ENCODE measurements at regions not wholly inside any gene's neighbourhood (a gene's known extent, or its start where the extent isn't known, plus 50 kb on each side); places are given as distances from the start of the nearest gene placed in this dataset.

DNA sequence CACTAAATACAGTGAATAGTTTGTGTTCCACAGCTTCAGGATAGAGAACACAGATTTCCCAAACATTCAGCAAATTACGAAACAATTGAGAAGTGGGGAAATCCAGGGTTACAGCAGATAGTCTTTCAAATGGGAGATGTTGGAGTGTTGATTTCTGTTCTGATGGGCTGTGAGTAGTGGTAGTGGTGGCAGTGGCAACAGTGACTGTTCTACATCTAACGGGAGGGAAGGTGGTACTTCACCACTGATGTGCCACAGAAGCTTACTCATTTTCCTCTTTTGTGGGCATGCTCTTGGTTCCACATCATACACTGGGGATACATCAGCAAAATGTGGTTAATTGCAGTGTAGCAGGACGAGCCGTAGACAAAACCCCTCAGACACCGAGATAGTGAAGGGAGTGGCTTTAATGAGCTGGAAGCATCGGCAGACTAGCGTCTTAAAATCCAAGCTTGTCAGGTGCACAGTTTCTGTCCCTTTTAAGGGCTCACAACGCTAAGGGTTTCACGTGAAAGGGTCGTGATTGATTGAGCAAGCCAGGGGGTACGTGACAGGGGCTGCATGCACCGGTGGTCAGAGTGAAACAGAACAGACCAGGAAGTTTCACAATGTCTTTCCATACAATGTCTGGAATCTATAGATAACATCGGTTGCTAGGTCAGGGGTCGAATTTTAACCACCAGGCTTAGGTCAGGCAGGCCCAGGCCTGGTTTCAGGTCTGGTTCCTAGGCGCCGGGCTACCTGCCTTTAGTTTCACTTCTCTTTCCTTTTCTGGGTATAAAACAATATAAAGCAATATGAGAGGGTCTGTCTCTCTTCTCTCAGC lies 330.6 kb upstream of the FBXO33 start:
- Mint-ChIP-seq H3K4me3 (peak overlapping the region; percentile 57), H3K27ac (peak overlapping the region; percentile 42), H3K27me3 (no peaks in the 10 kb centered on the region), H3K36me3 (ENCODE audit: low read depth) (no peaks in the 10 kb centered on the region), H3K4me1 (ENCODE audit: low read depth) (peaks cover 14% of the 10 kb centered on the region), H3K9me3 (no peaks in the 10 kb centered on the region)

DNA sequence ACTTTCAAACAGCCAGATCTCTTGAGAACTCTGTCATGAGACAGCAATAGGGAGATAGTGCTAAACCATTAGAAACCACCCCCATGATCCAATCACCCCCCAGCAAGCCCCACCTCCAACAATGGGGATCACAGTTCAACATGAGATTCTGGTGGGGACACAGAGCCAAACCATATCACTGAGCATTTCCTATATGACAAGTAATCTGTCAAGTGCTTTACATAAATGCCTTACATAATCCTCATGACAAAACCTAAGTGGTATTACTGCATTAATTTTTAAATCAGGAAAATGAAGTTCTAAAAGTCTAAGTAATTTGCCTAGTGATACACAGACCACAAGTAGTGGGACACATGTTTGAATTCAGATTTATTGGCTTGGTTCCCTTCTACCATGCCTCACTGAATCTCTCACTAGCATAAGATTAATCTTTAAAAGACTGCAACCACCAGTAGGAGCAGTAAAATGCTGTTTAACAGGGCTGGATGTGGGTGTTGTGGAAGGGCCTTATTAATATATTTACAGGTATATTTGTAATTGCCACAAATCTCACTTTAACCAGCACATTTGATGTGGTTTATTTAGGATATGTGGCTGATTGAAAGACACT lies 323.1 kb upstream of the FBXO33 start:
- Mint-ChIP-seq H3K36me3 (ENCODE audit: low read depth) (no peaks in the 10 kb centered on the region), H3K27me3 (no peaks in the 10 kb centered on the region), H3K9me3 (no peaks in the 10 kb centered on the region), H3K27ac (no peak overlapping the region), H3K4me3 (no peak overlapping the region), H3K4me1 (ENCODE audit: low read depth) (no peaks in the 10 kb centered on the region)

DNA sequence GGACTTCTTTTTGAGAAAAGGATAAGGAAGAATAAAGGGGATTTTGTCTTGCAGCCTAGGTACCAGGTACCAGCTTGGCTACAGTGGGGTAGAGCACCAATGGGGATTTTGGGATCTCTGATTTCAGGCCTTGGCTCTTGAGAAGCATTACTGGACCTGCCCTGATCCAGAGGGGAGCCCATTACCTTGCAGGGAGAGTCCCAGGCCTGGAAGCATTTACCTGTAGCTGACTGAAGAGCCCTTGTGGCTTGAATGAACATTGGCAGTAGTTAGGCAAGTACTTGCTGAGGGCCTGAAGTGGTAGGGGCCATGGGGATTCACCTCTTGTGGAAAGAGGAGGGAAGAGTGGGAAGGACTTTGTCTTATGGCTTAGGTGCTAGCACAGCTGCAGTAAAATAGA lies 308.2 kb upstream of the FBXO33 start:
- Mint-ChIP-seq H3K27ac (no peak overlapping the region), H3K36me3 (ENCODE audit: low read depth) (no peaks in the 10 kb centered on the region), H3K4me1 (ENCODE audit: low read depth) (no peaks in the 10 kb centered on the region), H3K27me3 (no peaks in the 10 kb centered on the region), H3K9me3 (peaks cover 4% of the 10 kb centered on the region), H3K4me3 (no peak overlapping the region)

- Mint-ChIP-seq H3K27ac (no peak overlapping the region), H3K36me3 (ENCODE audit: low read depth) (no peaks in the 10 kb centered on the region), H3K9me3 (peaks cover 4% of the 10 kb centered on the region)
These were observed 307.6 kb upstream of the FBXO33 start for GRCh38 chr14:39739796-39740195.

GRCh38 chr14:39734306-39734705 lies 302.1 kb upstream of the FBXO33 start:
- no peaks in the 10 kb centered on the region for H3K27me3 Mint-ChIP-seq
- no peak overlapping the region for H3K4me3 Mint-ChIP-seq
- H3K9me3 Mint-ChIP-seq, result peaks cover 4% of the 10 kb centered on the region
- H3K36me3 Mint-ChIP-seq (ENCODE audit: low read depth), result no peaks in the 10 kb centered on the region
- no peak overlapping the region for H3K27ac Mint-ChIP-seq
- no peaks in the 10 kb centered on the region for H3K4me1 Mint-ChIP-seq (ENCODE audit: low read depth)

More at GRCh38 chr14:39739796-39740195, 307.6 kb upstream of the FBXO33 start:
- Mint-ChIP-seq H3K4me3 (no peak overlapping the region), H3K27me3 (no peaks in the 10 kb centered on the region), H3K4me1 (ENCODE audit: low read depth) (no peaks in the 10 kb centered on the region)

DNA sequence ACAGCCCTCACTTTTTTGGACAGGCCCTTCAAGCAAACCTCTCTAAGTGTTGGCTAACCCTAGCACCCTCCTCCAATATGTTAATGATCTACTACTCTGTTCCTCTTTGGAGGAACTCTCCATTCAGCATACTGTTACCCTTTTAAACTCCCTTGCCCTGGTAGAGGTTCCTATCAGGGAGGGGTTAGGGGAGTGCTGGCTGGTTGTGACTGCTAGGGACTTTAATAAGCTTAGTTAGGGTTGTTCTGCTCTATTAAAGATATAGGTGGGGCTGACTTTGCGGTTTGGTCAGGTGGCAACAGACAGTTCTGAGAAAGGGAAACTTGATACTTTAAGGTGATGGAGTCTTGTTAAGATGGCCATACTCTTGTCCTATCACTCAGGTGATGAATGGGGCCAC lies 301.5 kb upstream of the FBXO33 start:
- Mint-ChIP-seq H3K4me3 (no peak overlapping the region), H3K36me3 (ENCODE audit: low read depth) (no peaks in the 10 kb centered on the region), H3K9me3 (peaks cover 4% of the 10 kb centered on the region), H3K27me3 (no peaks in the 10 kb centered on the region), H3K27ac (no peak overlapping the region), H3K4me1 (ENCODE audit: low read depth) (no peaks in the 10 kb centered on the region)

GRCh38 chr14:39731912-39732311 lies 299.7 kb upstream of the FBXO33 start:
- Mint-ChIP-seq H3K27me3 (no peaks in the 10 kb centered on the region), H3K4me3 (no peak overlapping the region), H3K9me3 (peaks cover 4% of the 10 kb centered on the region), H3K4me1 (ENCODE audit: low read depth) (no peaks in the 10 kb centered on the region), H3K27ac (no peak overlapping the region), H3K36me3 (ENCODE audit: low read depth) (no peaks in the 10 kb centered on the region)

DNA sequence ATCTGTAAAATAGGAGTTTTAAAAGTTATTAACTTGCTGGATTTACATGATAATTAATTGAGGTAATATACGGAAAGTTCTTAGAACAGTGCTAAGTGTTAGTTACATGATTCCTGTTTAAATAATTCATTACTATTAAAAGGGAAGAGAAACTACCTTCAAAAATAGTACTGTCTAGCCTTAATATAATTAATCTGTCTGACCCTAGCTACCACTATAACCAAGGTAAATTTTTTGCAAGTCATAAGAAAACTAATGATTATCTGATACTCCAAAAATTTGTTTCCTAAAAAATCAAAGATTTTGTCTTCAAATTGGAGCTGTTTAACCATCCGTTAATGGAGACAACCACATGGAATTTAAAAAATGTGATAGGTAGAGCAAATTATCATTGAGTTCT lies 294.3 kb upstream of the FBXO33 start:
- no peak overlapping the region for H3K27ac Mint-ChIP-seq
- H3K4me1 Mint-ChIP-seq (ENCODE audit: low read depth), result no peaks in the 10 kb centered on the region
- H3K27me3 Mint-ChIP-seq, result no peaks in the 10 kb centered on the region
- no peaks in the 10 kb centered on the region for H3K36me3 Mint-ChIP-seq (ENCODE audit: low read depth)
- H3K9me3 Mint-ChIP-seq, result peaks cover 4% of the 10 kb centered on the region
- no peak overlapping the region for H3K4me3 Mint-ChIP-seq

DNA sequence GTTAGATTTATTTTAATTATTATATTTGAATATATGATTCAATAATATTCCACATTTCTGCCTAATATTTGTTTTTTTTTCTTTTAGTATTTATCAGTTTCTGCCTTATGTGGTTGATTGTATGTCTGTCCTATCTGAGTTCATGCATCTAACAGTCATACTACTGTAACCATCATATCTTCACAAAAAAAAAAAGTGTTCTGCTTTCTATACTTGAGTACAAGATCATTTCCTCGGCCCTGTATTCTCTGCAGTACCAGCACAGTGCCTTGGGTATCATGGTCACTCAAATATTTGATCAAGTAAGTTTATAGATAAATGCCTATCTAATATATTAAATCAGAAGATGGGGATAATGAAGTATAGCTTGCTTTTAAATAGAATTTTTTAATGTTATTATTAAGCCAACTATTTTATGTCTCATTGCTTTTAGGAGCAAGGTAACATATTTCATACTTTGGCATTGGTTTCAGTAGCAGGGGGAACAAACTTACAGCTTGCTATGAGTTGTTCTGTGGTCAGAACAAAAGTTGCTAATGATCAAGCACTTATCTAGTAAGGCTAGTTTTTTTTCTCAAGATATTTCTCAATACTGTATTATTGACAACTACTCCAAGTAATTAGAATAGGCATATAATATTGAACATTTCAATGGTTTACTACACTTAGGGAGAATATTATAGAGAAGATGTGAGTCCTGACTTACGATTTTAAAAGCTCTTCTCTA lies 290.5 kb upstream of the FBXO33 start:
- Mint-ChIP-seq H3K4me1 (ENCODE audit: low read depth) (no peaks in the 10 kb centered on the region), H3K4me3 (no peak overlapping the region), H3K9me3 (no peaks in the 10 kb centered on the region), H3K27me3 (no peaks in the 10 kb centered on the region), H3K27ac (no peak overlapping the region), H3K36me3 (ENCODE audit: low read depth) (no peaks in the 10 kb centered on the region)

DNA sequence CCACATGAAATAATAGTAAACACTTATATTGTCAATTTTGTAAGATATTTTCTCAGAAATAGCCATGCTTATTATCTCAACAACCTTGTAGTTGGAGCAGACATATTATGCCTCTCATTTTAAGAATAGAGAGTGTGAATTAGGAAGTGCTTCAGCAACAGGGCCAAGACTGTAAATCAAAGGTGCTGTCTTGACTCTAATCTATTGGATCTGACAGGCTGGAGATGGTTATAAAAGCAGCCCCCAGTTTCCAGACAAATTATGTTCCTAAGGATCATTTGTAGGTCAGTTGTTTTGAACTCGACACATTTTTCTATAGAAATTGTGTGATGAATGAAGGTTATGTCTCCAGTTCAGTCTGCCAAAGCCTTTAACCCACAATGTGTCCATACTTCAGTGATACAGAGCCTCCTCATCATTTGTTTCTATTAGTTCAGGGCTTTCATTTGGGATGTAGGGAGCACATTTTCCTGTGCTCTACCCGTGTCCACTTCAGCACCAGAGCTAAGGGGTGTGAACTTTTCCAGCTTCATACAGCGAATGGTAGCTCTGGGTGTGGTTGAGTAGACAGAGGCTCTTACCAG lies 284.8 kb upstream of the FBXO33 start:
- H3K27me3 Mint-ChIP-seq, result no peaks in the 10 kb centered on the region
- H3K9me3 Mint-ChIP-seq, result no peaks in the 10 kb centered on the region
- H3K4me3 Mint-ChIP-seq, result no peak overlapping the region
- H3K4me1 Mint-ChIP-seq (ENCODE audit: low read depth), result no peaks in the 10 kb centered on the region
- H3K36me3 Mint-ChIP-seq (ENCODE audit: low read depth), result no peaks in the 10 kb centered on the region
- H3K27ac Mint-ChIP-seq, result no peak overlapping the region

DNA sequence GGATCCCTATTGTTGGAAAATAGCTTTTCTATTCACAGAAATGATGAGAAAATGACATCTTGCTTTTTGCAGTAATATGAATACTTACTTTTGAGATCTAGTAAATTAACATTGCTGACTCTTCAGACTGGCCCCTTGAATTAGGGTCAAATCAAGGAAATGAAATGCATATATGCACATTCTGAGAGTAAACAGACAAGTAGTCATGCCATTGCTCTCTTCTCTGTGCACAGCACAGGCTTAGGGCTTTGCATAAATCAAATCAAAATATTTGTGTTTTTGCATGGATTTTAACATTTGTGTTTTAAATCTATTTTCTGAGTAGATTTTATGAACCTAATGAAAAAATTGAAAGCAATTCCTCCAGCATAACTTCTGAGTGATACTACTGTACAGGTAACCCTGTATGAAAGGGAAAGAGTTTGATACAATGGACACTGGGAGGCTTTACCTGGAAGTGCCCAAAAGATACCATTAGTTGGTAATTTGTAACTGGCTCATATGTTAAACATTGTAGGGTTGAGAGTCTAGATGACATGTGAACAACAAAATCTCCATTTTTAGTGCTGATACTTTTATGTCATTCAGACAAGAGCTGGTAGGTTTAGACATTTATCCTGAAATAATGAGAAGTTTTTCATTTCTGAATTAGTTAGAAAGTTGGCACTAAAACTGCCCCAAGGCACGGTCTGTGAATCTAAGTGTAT lies 280.2 kb upstream of the FBXO33 start:
- H3K36me3 Mint-ChIP-seq (ENCODE audit: low read depth), result no peaks in the 10 kb centered on the region
- H3K27me3 Mint-ChIP-seq, result no peaks in the 10 kb centered on the region
- H3K27ac Mint-ChIP-seq, result no peak overlapping the region
- H3K4me1 Mint-ChIP-seq (ENCODE audit: low read depth), result no peaks in the 10 kb centered on the region
- H3K9me3 Mint-ChIP-seq, result peaks cover 21% of the 10 kb centered on the region
- no peak overlapping the region for H3K4me3 Mint-ChIP-seq

- H3K4me3 Mint-ChIP-seq, result no peak overlapping the region
- H3K27me3 Mint-ChIP-seq, result no peaks in the 10 kb centered on the region
- H3K36me3 Mint-ChIP-seq (ENCODE audit: low read depth), result no peaks in the 10 kb centered on the region
- H3K27ac Mint-ChIP-seq, result no peak overlapping the region
- peaks cover 27% of the 10 kb centered on the region for H3K9me3 Mint-ChIP-seq
- no peaks in the 10 kb centered on the region for H3K4me1 Mint-ChIP-seq (ENCODE audit: low read depth)
These were observed 272.4 kb upstream of the FBXO33 start for GRCh38 chr14:39704594-39704993.

GRCh38 chr14:39694341-39694740 lies 262.1 kb upstream of the FBXO33 start:
- Mint-ChIP-seq H3K4me1 (ENCODE audit: low read depth) (peaks cover 9% of the 10 kb centered on the region), H3K36me3 (ENCODE audit: low read depth) (no peaks in the 10 kb centered on the region), H3K27ac (no peak overlapping the region), H3K27me3 (no peaks in the 10 kb centered on the region), H3K9me3 (peaks cover 15% of the 10 kb centered on the region), H3K4me3 (no peak overlapping the region)

DNA sequence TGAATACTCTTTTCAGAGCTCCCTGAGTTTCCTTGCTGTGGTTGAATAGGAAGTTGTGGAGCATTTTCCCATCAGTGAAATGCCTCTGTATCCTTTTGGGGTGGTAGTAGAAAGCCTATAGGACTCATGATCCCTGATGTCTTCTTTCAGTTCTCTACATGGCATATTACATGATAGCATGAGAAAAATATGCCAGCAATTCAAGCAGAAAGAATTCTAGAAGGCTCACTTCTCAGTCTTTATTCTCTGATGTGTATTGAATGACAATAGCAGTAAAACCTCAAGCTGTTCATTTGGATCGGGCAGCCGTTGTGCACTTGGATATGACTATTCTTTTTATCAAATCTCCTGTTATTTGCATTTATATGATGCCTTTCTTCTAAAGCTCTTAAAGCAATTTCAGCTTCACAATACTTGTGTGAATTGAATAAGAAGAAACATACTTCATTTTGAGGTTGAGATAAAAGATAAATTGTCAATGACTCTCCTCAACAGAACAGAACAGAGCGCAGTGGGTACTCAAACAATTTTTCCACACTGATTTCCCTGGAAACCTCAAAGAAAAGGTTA lies 251.5 kb upstream of the FBXO33 start:
- no peaks in the 10 kb centered on the region for H3K27me3 Mint-ChIP-seq
- H3K27ac Mint-ChIP-seq, result peak overlapping the region; percentile 83
- no peaks in the 10 kb centered on the region for H3K9me3 Mint-ChIP-seq
- no peak overlapping the region for H3K4me3 Mint-ChIP-seq
- peaks cover 65% of the 10 kb centered on the region for H3K4me1 Mint-ChIP-seq (ENCODE audit: low read depth)
- no peaks in the 10 kb centered on the region for H3K36me3 Mint-ChIP-seq (ENCODE audit: low read depth)
